Breast epithelium (tissue), 3 donors: ENCODE measurements at regions not wholly inside any gene's neighbourhood (a gene's known extent, or its start where the extent isn't known, plus 50 kb on each side); places are given as distances from the start of the nearest gene placed in this dataset.

Experiments used
- POLR2A ChIP-seq: fragments of 450-650 bp; IDR thresholded peaks from one replicate; pipeline ENCODE4 v1.6.1; 2016; ENCODE audit warnings: antibody characterized with exemption, mild to moderate bottlenecking, moderate library complexity
- POLR2AphosphoS5 ChIP-seq, 3 donors: sonication (generic); formaldehyde crosslinking; IDR thresholded peaks; one replicate each; pipeline ENCODE4 v1.6.1; 2017; ENCODE audit warnings: antibody characterized with exemption in 3 of 3
- TF ChIP-seq, protein P1 (sequence below), 3 donors: fragments of 450-650 bp; IDR thresholded peaks; one replicate each; pipeline ENCODE4 v1.5.1; 2016 to 2017; ENCODE audit warnings: antibody characterized with exemption in 3 of 3, mild to moderate bottlenecking in 3 of 3, moderate library complexity in 3 of 3

DNA sequence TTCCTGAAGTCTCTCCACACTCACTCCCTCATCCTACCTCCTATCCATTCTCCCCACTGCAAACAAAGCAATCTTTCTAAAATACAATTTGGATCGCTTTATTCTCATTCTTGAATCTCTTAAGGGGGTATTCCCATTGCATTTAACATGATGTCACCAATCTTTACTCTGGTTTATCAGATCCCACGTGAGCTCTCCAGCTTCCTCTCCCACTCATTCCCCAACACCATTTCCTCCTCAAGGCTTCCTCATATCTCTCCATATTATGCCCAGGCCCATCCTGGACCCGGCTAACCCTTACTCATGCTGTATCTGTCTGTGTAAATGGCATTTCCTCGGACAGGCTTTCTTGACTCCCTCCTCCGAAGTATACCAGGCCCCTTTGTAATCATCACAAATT is 165.0 kb downstream of the CD47 start:
- TF ChIP-seq, protein P1, sequence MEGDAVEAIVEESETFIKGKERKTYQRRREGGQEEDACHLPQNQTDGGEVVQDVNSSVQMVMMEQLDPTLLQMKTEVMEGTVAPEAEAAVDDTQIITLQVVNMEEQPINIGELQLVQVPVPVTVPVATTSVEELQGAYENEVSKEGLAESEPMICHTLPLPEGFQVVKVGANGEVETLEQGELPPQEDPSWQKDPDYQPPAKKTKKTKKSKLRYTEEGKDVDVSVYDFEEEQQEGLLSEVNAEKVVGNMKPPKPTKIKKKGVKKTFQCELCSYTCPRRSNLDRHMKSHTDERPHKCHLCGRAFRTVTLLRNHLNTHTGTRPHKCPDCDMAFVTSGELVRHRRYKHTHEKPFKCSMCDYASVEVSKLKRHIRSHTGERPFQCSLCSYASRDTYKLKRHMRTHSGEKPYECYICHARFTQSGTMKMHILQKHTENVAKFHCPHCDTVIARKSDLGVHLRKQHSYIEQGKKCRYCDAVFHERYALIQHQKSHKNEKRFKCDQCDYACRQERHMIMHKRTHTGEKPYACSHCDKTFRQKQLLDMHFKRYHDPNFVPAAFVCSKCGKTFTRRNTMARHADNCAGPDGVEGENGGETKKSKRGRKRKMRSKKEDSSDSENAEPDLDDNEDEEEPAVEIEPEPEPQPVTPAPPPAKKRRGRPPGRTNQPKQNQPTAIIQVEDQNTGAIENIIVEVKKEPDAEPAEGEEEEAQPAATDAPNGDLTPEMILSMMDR (IDR thresholded peaks at IDR 0.05), result no peak
- no peak for TF ChIP-seq POLR2AphosphoS5 (IDR thresholded peaks at IDR 0.05)
- no peak for TF ChIP-seq POLR2A
